Left lung (tissue), 4 donors: ENCODE measurements at regions not wholly inside any gene's neighbourhood (a gene's known extent, or its start where the extent isn't known, plus 50 kb on each side); places are given as distances from the start of the nearest gene placed in this dataset.

Experiments
- ATAC-seq: fragments of 200-7000 bp; cut with Tn5 transposase; one replicate; pipeline ENCODE4 v1.9.1; 2020; ENCODE audit warnings: moderate library complexity
- DNase-seq, 4 donors: peaks; one replicate each; pipeline ENCODE4 v3.0.0-alpha.2; 2013 to 2020
- H3K27ac ChIP-seq, 2 donors: fragments of 200-600 bp; sonication (generic) in 1 of 2; one replicate each; pipeline versions ENCODE4 v1.5.0 to v1.8.0; 2020 to 2021
- H3K27me3 ChIP-seq, 2 donors: fragments of 200-600 bp; sonication (generic) in 1 of 2; one replicate each; pipeline versions ENCODE4 v1.5.0 to v1.8.0; 2020 to 2021
- H3K36me3 ChIP-seq, 2 donors: fragments of 200-600 bp; sonication (generic) in 1 of 2; one replicate each; pipeline versions ENCODE4 v1.5.0 to v1.8.0; 2020 to 2021
- H3K4me1 ChIP-seq, 2 donors: fragments of 200-600 bp; one replicate each; pipeline ENCODE4 v1.8.0; 2021
- H3K4me3 ChIP-seq, 2 donors: fragments of 200-600 bp; sonication (generic) in 1 of 2; one replicate each; pipeline versions ENCODE4 v1.5.0 to v1.8.0; 2020 to 2021; ENCODE audit warnings: mild to moderate bottlenecking in 1 of 2
- H3K9me3 ChIP-seq, 2 donors: fragments of 200-600 bp; sonication (generic) in 1 of 2; one replicate each; pipeline versions ENCODE4 v1.5.0 to v1.8.0; 2020 to 2021
- intact Hi-C, 2 donors: fragments of 100-400 bp; cut with DNase I; formaldehyde crosslinking; loops; one replicate each; pipeline versions ENCODE4 v1.11.2 to v1.14.2; 2022
- TF ChIP-seq, protein P1 (sequence below), 2 donors: fragments of 200-600 bp; sonication (generic) in 1 of 2; IDR thresholded peaks; one replicate each; pipeline versions ENCODE4 v1.5.0 to v1.8.0; 2021; ENCODE audit warnings: antibody characterized with exemption in 2 of 2
- donor health status: DM: no; HTN: yes; CAD: no.
- donor health status: DM: no; HTN: no; CAD: no.

DNA sequence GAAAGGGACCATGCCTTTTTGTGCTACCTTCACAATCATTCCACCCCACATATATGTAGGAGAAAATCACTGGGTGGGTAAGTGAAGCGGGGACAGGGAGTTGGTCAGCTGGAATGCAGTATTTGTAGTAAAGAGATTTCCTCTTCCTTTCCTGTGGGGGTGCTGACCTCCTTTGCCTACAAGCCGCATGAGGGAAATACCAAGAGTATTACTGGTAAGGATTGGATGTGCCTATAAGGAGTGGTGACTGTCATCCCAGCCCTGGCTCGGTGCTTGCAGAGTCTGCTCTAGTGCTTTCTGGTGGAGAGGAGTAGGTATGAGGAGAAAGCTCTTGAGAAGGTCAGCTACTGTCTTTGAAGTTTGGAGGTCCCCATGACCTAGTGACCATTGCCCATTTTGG lies 324.6 kb downstream of the HRH4 start:
- peaks cover 0 to 9% of the 10 kb centered on the region in 2 donors for H3K9me3 ChIP-seq
- DNase-seq (no peak), ATAC-seq (no peak)
- TF ChIP-seq, protein P1, sequence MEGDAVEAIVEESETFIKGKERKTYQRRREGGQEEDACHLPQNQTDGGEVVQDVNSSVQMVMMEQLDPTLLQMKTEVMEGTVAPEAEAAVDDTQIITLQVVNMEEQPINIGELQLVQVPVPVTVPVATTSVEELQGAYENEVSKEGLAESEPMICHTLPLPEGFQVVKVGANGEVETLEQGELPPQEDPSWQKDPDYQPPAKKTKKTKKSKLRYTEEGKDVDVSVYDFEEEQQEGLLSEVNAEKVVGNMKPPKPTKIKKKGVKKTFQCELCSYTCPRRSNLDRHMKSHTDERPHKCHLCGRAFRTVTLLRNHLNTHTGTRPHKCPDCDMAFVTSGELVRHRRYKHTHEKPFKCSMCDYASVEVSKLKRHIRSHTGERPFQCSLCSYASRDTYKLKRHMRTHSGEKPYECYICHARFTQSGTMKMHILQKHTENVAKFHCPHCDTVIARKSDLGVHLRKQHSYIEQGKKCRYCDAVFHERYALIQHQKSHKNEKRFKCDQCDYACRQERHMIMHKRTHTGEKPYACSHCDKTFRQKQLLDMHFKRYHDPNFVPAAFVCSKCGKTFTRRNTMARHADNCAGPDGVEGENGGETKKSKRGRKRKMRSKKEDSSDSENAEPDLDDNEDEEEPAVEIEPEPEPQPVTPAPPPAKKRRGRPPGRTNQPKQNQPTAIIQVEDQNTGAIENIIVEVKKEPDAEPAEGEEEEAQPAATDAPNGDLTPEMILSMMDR (IDR thresholded peaks at IDR 0.05), result no peak
- no peak overlapping the region for H3K4me3 ChIP-seq
- H3K4me1 ChIP-seq, result no peaks in the 10 kb centered on the region
- H3K27me3 ChIP-seq, result no peaks in the 10 kb centered on the region
- H3K36me3 ChIP-seq, result no peaks in the 10 kb centered on the region
- no peak overlapping the region for H3K27ac ChIP-seq
- intact Hi-C loops, result no loop called here

DNA sequence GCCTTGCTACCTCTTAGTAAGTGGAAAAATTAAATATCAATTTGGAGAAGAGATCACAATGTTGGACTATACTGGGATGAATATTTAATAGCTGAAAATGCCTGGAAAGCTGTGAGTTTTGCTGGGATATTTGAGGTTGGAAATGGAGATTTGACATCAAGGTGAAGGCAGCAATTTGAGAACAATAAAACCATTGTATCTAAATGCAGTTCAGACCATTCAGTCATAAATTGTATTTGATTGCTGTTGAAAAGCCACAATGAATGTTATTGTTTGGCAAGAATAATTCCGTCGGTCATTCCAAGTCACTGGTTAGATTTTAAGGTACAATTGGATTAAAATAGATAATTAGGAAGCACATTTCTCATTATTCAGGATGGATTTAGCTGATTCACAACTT lies 325.6 kb downstream of the HRH4 start:
- no peaks in the 10 kb centered on the region for H3K36me3 ChIP-seq
- intact Hi-C loops, result no loop called here
- TF ChIP-seq, protein P1 (IDR thresholded peaks at IDR 0.05), result no peak
- ATAC-seq, result no peak
- H3K27ac ChIP-seq, result no peak overlapping the region
- no peak overlapping the region for H3K4me3 ChIP-seq
- no peaks in the 10 kb centered on the region for H3K27me3 ChIP-seq
- peaks cover 0 to 9% of the 10 kb centered on the region in 2 donors for H3K9me3 ChIP-seq
- no peak for DNase-seq
- H3K4me1 ChIP-seq, result no peaks in the 10 kb centered on the region

DNA sequence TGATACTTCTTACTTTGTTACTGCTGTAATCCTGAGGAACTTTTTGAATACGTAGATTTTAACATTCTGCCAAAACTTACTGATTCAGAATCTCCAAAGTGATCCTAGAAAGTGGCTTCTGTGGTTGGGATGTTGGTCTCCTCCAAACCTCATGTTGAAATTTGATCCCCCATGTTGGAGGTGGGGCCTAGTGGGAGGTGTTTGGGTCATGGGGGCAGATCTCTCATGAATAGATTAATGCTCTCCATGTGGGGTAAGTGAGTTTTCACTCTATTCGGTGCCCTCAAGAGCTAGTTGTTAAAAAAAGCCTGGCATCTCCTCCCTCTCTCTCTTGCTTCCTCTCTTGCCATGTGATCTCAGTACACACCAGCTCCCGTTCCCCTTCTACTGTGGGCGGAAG lies 329.9 kb downstream of the HRH4 start:
- H3K4me1 ChIP-seq, result no peaks in the 10 kb centered on the region
- H3K27ac ChIP-seq, result no peak overlapping the region
- H3K9me3 ChIP-seq, result peaks cover 0 to 9% of the 10 kb centered on the region in 2 donors
- TF ChIP-seq, protein P1 (IDR thresholded peaks at IDR 0.05), result no peak
- intact Hi-C loops, result no loop called here
- no peaks in the 10 kb centered on the region for H3K36me3 ChIP-seq
- ATAC-seq (no peak), DNase-seq (no peak)
- H3K4me3 ChIP-seq, result no peak overlapping the region
- no peaks in the 10 kb centered on the region for H3K27me3 ChIP-seq

DNA sequence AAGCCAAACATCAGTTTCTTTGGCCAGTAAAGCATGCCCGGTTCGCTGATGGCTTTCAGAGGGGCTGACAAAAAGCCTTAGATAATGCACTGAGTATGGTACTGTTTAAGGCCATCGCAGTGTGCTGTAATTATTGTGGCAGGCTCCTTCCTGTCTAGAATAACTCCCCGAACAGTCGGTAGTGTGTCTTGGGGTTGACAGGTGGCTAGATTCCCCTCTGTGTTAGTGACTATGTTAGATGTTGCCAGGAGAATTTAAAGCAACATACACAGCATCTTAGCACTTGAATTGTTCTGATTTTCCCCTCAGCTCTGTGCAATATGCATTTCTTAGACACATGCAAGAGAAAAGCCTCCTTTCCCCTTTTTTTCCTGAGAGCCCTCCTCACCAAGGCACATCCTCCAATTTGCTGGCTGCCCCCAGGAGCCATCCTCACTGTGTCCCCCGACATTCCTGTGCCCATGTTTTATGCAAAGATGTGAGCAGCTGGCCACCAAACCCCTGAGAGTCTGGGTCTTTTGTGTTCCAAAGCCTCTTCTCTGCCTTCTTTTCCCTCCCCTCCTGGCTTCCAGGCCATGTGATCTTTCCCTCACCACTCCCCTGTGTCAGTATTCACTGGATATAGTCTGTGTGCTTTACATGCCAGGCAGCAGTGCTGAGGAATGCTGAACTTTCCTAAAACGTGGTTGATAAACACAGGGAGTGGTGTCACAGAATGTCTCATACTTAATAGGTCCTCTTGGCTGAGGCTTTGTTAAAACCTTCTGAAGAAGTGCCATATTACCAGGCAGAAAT lies 331.5 kb downstream of the HRH4 start:
- Histone ChIP-seq H3K27me3 (no peaks in the 10 kb centered on the region), H3K4me1 (no peaks in the 10 kb centered on the region), H3K27ac (no peak overlapping the region), H3K36me3 (no peaks in the 10 kb centered on the region), H3K9me3 (peaks cover 0 to 9% of the 10 kb centered on the region in 2 donors), H3K4me3 (no peak overlapping the region)
- ATAC-seq (peak; percentile 92), DNase-seq (no peak)
- TF ChIP-seq, protein P1 (IDR thresholded peaks at IDR 0.05), result no peak
- intact Hi-C loops, result no loop called here

DNA sequence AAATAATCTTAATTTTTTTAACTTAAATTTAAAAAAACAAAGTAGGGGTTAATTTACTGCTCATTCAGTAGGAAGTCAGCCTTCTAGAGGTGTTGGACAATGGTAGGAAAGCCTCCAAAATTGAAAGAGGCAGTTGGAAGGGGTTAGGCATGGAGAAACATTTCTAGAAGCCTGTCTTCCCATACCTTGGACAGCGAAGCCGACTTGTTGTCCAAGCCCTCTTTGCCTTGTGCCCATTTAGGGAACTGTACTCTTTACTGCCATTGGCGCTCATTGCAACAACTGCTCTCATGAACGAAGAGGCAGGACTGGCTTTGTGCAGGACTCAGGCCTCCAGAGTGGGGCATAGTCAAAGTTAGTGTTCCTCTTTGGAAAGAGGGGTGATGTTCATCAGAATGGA lies 333.3 kb downstream of the HRH4 start:
- H3K36me3 ChIP-seq, result no peaks in the 10 kb centered on the region
- no peak overlapping the region for H3K4me3 ChIP-seq
- intact Hi-C loops, result no loop called here
- no peaks in the 10 kb centered on the region for H3K27me3 ChIP-seq
- peaks cover 0 to 3% of the 10 kb centered on the region in 2 donors for H3K9me3 ChIP-seq
- no peak for ATAC-seq
- H3K4me1 ChIP-seq, result no peaks in the 10 kb centered on the region
- DNase-seq, result no peak
- no peak overlapping the region for H3K27ac ChIP-seq
- TF ChIP-seq, protein P1 (IDR thresholded peaks at IDR 0.05), result no peak
